ENCODE measurements at regions not wholly inside any gene's neighbourhood (a gene's known extent, or its start where the extent isn't known, plus 50 kb on each side); places are given as distances from the start of the nearest gene placed in this dataset.

DNA sequence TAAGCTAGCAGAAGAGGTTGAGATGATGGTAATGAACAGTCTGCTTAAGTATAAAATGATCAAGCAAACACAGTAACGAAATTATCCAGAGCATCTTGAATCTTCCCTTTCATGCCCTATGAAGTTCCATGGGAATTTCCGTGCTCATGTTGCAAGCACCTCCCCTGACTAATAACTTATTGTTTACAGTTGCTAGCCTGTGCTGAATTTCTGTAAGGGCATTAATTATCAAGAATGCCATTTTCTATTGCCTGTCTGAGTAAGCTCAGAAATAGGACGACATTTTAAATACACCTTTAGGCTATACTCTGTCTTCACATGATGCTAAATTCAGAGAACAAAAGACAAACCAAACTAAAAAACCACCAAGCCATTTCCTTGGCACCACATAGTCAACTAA lies 257.5 kb upstream of the LRTM1 start:
- H3K36me3 ChIP-seq: no peaks in the 10 kb centered on the region
- TF ChIP-seq CTCF (IDR thresholded peaks at IDR 0.05): no peak
- intact Hi-C loops (cut with DNase I): loop anchor here (10.0 kb wide), 1 partner anchor 331 kb away; no protein-coding TSS in a partner anchor

DNA sequence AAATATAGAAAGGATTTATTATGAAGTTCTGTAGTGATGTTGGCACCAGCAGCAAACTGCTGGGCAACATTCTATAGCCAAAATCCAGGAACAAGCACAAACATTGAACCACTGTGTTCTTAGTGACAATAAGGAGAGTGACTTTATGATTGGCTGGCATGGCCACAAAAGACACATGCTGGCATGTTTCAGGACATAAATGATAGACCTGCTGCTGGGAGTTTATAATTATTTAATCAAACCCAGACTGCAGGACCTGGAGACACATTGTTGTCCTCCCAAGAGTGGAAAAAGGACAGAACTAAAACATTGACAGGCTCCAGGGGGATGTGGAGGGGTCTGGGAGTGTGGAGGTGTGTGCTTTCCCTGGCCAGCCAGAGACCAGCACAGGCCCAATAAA lies 255.3 kb upstream of the LRTM1 start:
- Histone ChIP-seq H3K27ac (no peak overlapping the region), H3K9me3 (no peaks in the 10 kb centered on the region), H3K4me1 (no peaks in the 10 kb centered on the region), H3K9ac (ENCODE audit: low read depth in 2 of 2, low read length in 2 of 2) (no peak overlapping the region), H3K27me3 (no peaks in the 10 kb centered on the region), H3K4me3 (no peak overlapping the region), H3K36me3 (no peaks in the 10 kb centered on the region)
- no peak for TF ChIP-seq CTCF (IDR thresholded peaks at IDR 0.05)
- no peak for DNase-seq
- intact Hi-C loops (cut with DNase I): loop anchor here (10.0 kb wide), 1 partner anchor 328 kb away; no protein-coding TSS in a partner anchor

More for the DNA sequence above, 257.5 kb upstream of the LRTM1 start:
- no peak for DNase-seq
- Histone ChIP-seq H3K4me1 (no peaks in the 10 kb centered on the region), H3K4me3 (no peak overlapping the region), H3K27ac (no peak overlapping the region), H3K9ac (ENCODE audit: low read depth in 2 of 2, low read length in 2 of 2) (no peak overlapping the region), H3K27me3 (no peaks in the 10 kb centered on the region), H3K9me3 (no peaks in the 10 kb centered on the region)

DNA sequence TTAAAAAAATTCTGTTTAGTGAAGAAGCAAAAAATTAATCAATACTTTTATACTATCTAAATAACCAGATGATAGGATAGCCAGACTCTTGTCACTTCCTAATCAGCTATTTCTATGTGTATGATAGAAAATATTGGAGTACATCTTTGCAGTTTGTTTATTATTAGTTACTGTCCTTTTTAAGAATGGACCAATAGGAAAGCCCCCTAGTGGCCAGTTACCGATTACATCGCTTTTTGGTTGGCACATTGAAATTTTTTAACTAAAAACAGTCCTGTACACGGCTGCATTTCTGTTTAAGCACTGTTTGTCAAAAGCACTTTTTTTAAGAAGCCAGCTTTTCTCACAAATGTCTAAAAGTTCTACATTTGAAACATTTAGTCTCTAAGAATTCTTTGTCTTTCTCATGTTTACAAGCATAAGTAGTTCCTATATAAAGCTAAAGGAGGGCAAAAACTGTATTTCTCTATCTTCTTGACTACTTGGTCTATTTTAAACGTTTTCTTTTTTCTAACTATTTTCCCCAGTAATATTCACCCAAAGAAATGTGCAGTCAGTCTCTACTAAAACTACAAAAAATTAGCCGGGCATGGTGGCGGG lies 253.2 kb upstream of the LRTM1 start:
- no peak overlapping the region for H3K4me3 ChIP-seq
- no peaks in the 10 kb centered on the region for H3K36me3 ChIP-seq
- no peak overlapping the region for H3K27ac ChIP-seq
- peak; percentile 77 for TF ChIP-seq CTCF (IDR thresholded peaks at IDR 0.05)
- H3K9me3 ChIP-seq: no peaks in the 10 kb centered on the region
- H3K27me3 ChIP-seq: no peaks in the 10 kb centered on the region
- peak; percentile 30 for DNase-seq
- intact Hi-C loops (cut with DNase I): loop anchor here (10.0 kb wide), 1 partner anchor 326 kb away; no protein-coding TSS in a partner anchor
- H3K4me1 ChIP-seq: no peaks in the 10 kb centered on the region
- no peak overlapping the region for H3K9ac ChIP-seq (ENCODE audit: low read depth in 2 of 2, low read length in 2 of 2)

DNA sequence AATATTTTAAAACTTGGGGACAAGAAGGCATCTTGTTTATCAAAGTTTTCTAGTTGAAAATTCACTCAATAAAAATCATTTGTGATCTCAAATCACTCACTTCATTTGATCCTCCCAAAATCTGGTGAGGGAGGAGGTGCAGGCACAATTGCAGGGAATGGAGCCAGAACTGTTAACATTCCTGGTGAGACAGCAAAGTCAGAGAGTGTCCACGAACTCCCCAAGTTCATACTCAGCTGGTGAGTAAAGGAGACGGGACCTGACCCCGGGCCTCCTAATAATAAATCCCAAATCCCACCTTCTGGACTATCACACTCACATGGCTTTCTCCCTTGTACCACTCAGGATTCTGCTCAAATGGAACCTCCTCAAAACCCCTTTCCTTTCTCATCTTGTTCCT lies 252.3 kb upstream of the LRTM1 start:
- H3K4me1 ChIP-seq: no peaks in the 10 kb centered on the region
- no peak overlapping the region for H3K27ac ChIP-seq
- no peak for DNase-seq
- intact Hi-C loops (cut with DNase I): loop anchor here (10.0 kb wide), 1 partner anchor 325 kb away; no protein-coding TSS in a partner anchor
- H3K4me3 ChIP-seq: no peak overlapping the region
- H3K36me3 ChIP-seq: no peaks in the 10 kb centered on the region
- no peak overlapping the region for H3K9ac ChIP-seq (ENCODE audit: low read depth in 2 of 2, low read length in 2 of 2)
- TF ChIP-seq CTCF (IDR thresholded peaks at IDR 0.05): no peak
- H3K9me3 ChIP-seq: no peaks in the 10 kb centered on the region
- no peaks in the 10 kb centered on the region for H3K27me3 ChIP-seq

GRCh38 chr3:55178336-55178735 lies 250.5 kb upstream of the LRTM1 start:
- Histone ChIP-seq H3K27ac (no peak overlapping the region), H3K27me3 (no peaks in the 10 kb centered on the region), H3K4me3 (no peak overlapping the region), H3K9ac (ENCODE audit: low read depth in 2 of 2, low read length in 2 of 2) (no peak overlapping the region), H3K36me3 (no peaks in the 10 kb centered on the region), H3K9me3 (no peaks in the 10 kb centered on the region), H3K4me1 (no peaks in the 10 kb centered on the region)
- no peak for DNase-seq
- no peak for TF ChIP-seq CTCF (IDR thresholded peaks at IDR 0.05)
- intact Hi-C loops (cut with DNase I): no loop called here

Data from colonic mucosa (tissue), 4 donors.